Right atrium auricular region (tissue), 2 donors: ENCODE measurements at regions not wholly inside any gene's neighbourhood (a gene's known extent, or its start where the extent isn't known, plus 50 kb on each side); places are given as distances from the start of the nearest gene placed in this dataset.

Experiments
- DNase-seq: peaks from one replicate; pipeline ENCODE4 v3.0.0-alpha.2; 2019; ENCODE audit warnings: low spot score
- H3K27ac ChIP-seq, 2 donors: fragments of 200-600 bp; sonication (generic); 1 replicate in 1 of 2; 2 replicates in 1 of 2; pipeline ENCODE4 v1.5.1; 2016 to 2019
- H3K27me3 ChIP-seq, 2 donors: fragments of 200-600 bp; sonication (generic); one replicate each; pipeline versions ENCODE4 v1.5.1 to v1.6.0; 2017 to 2019
- H3K36me3 ChIP-seq: fragments of 200-600 bp; sonication (generic); one replicate; pipeline ENCODE4 v1.5.1; 2016
- H3K4me1 ChIP-seq, 2 donors: fragments of 200-600 bp; sonication (generic); one replicate each; pipeline versions ENCODE4 v1.5.1 to v1.6.0; 2017 to 2019
- H3K4me3 ChIP-seq, 2 donors: fragments of 200-600 bp; sonication (generic); 1 replicate in 1 of 2; 2 replicates in 1 of 2; pipeline ENCODE4 v1.5.1; 2017 to 2019; ENCODE audit warnings: mild to moderate bottlenecking in 1 of 2, moderate library complexity in 1 of 2
- H3K9me3 ChIP-seq, 2 donors: fragments of 200-600 bp; sonication (generic); one replicate each; pipeline ENCODE4 v1.5.1; 2019
- CTCF ChIP-seq, 2 donors: fragments of 200-600 bp; sonication (generic); IDR thresholded peaks; one replicate each; pipeline ENCODE4 v1.5.1; 2019; ENCODE audit warnings: antibody characterized with exemption in 2 of 2

DNA sequence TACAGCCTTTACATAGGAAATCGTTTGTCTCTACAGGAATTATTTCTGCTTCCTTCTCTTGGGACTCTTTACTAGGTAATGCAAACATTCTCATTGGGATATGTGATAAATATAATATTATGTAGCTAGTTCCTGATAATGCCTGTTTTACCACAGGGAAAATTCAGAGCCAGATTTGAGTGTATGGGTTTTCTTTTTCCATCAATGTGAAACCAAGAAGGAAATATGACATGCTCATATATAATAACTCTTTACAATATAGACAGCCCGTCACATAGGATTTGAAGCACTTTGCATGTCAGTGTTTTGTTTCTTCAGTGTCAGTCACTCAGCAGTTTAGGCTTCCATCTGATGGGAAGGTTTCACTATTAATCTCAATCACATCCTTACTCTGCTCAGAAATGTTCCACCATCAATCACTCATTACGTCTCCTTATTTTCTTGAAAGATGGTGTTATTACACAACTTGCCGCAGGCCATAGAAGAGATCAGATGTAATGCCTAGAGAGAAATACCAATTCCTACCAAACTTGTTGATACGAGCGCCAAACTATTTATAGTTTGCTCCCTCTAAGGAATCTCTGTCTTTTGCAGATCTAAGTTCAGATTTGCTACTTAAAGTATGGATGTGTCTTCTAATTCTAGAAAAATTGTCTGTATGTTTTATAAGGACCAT is 314.8 kb downstream of the DIPK2A start:
- Histone ChIP-seq H3K27ac (no peak overlapping the region), H3K27me3 (no peaks in the 10 kb centered on the region), H3K4me3 (no peak overlapping the region), H3K9me3 (peaks cover 0 to under 1% of the 10 kb centered on the region in 2 donors), H3K4me1 (no peaks in the 10 kb centered on the region), H3K36me3 (no peaks in the 10 kb centered on the region)
- DNase-seq = no peak
- TF ChIP-seq CTCF (IDR thresholded peaks at IDR 0.05) = no peak

- H3K36me3 ChIP-seq = no peaks in the 10 kb centered on the region
- peaks cover 0 to 7% of the 10 kb centered on the region in 2 donors for H3K9me3 ChIP-seq
- H3K27ac ChIP-seq = no peak overlapping the region
- TF ChIP-seq CTCF (IDR thresholded peaks at IDR 0.05) = no peak
- no peak overlapping the region for H3K4me3 ChIP-seq
- H3K4me1 ChIP-seq = no peaks in the 10 kb centered on the region
- no peak for DNase-seq
- no peaks in the 10 kb centered on the region for H3K27me3 ChIP-seq
Measured at GRCh38 chr3:144287001-144287400, 315.4 kb downstream of the DIPK2A start.

GRCh38 chr3:144289057-144289456 is 317.4 kb downstream of the DIPK2A start:
- no peak for TF ChIP-seq CTCF (IDR thresholded peaks at IDR 0.05)
- Histone ChIP-seq H3K4me3 (no peak overlapping the region), H3K27me3 (no peaks in the 10 kb centered on the region), H3K9me3 (peaks cover 0 to 7% of the 10 kb centered on the region in 2 donors), H3K27ac (no peak overlapping the region), H3K36me3 (no peaks in the 10 kb centered on the region), H3K4me1 (no peaks in the 10 kb centered on the region)
- DNase-seq = no peak

DNA sequence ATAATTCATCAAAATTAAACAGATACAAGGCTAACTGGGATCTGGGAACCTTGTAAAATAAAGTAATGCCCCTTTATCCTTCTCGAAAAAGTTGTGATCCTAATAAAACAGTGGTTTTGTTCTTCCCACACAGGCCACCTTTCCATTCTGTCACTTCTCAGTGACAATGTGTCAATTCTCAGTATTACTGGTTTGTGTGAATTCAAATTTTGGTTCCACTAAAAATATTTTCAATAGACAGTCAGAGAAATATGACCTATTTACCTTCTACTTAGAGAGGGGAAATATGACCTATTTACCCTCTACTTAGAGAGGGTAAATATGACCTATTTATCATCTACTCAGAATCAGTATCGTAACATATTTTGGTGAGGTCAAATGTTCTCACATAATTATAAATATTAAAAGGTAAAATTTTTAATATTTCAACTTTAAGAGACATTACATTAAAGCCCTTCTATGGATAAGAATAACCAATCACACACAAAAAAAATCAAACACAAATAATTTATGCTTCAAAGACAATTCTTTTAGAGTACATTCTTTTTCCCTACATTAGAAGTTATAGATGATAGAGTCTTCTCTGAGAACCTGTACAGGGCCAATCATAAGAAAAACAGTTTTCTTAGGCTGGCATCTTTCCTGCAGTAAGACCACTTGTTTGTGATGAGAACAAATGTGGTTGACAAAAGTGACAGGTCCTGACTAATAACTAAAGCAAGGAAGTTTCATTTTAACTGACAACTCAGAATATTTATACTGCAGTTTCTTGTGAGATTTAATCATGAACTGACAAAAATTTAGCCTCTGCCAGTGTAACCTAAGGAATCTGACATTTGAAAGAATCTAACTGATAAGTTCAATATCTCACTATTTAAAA is 323.3 kb downstream of the DIPK2A start:
- no peak for TF ChIP-seq CTCF (IDR thresholded peaks at IDR 0.05)
- Histone ChIP-seq H3K4me1 (no peaks in the 10 kb centered on the region), H3K9me3 (peaks cover 0 to 7% of the 10 kb centered on the region in 2 donors), H3K27me3 (no peaks in the 10 kb centered on the region), H3K4me3 (no peak overlapping the region), H3K36me3 (no peaks in the 10 kb centered on the region), H3K27ac (no peak overlapping the region)
- DNase-seq = no peak

DNA sequence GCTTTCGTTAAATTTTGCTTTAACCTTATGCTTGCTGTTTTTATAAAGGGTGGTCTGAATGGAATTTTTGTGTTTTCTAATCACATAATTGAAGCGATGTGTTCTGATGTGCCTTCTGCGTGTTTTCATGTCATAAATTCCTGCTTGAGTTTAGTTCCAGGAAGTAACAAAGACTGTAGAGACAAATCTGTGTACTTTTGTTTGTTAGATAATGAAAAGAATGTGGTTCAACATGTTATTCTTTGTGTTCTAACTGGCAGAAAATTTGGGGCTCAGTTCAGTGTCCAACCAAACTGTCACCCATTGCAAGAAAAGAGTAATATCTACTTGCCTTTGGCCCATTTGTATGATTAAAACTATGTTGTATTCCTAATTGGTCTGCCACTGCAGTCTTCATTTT is 324.0 kb downstream of the DIPK2A start:
- Histone ChIP-seq H3K27me3 (no peaks in the 10 kb centered on the region), H3K4me3 (no peak overlapping the region), H3K4me1 (no peaks in the 10 kb centered on the region), H3K9me3 (peaks cover 0 to 7% of the 10 kb centered on the region in 2 donors), H3K36me3 (no peaks in the 10 kb centered on the region), H3K27ac (no peak overlapping the region)
- no peak for DNase-seq
- no peak for TF ChIP-seq CTCF (IDR thresholded peaks at IDR 0.05)
